Endodermal cell (in vitro differentiated cells): ENCODE measurements at regions not wholly inside any gene's neighbourhood (a gene's known extent, or its start where the extent isn't known, plus 50 kb on each side); places are given as distances from the start of the nearest gene placed in this dataset.

Experiments
- DNase-seq: peaks from one replicate; pipeline ENCODE4 v3.0.0-alpha.2; 2017
- H3K27ac ChIP-seq: 2 replicates; pipeline ENCODE4 v1.5.1; 2013; ENCODE audit warnings: mild to moderate bottlenecking, low read depth, low read length, moderate library complexity
- H3K27me3 ChIP-seq: 2 replicates; pipeline ENCODE4 v1.6.1; 2013; ENCODE audit warnings: mild to moderate bottlenecking, low read length, moderate library complexity; ENCODE audit not compliant: insufficient read depth, control insufficient read depth, poor library complexity, severe bottlenecking
- H3K36me3 ChIP-seq: 2 replicates; pipeline ENCODE4 v1.7.0; 2013; ENCODE audit warnings: mild to moderate bottlenecking, low read length, moderate library complexity; ENCODE audit not compliant: control insufficient read depth, insufficient read depth
- H3K4me1 ChIP-seq: one replicate; pipeline ENCODE4 v1.7.0; 2013; ENCODE audit warnings: low read length; ENCODE audit not compliant: control insufficient read depth, insufficient read depth
- H3K4me3 ChIP-seq: 2 replicates; pipeline ENCODE4 v1.5.1; 2013; ENCODE audit warnings: mild to moderate bottlenecking, low read length, moderate library complexity
- H3K9ac ChIP-seq: 2 replicates; pipeline ENCODE4 v1.6.1; 2013; ENCODE audit warnings: mild to moderate bottlenecking, low read length, moderate library complexity; ENCODE audit not compliant: poor library complexity, severe bottlenecking; ENCODE audit errors: extremely low read depth
- H3K9me3 ChIP-seq: 2 replicates; pipeline ENCODE4 v1.6.1; 2013; ENCODE audit warnings: mild to moderate bottlenecking, low read length, moderate library complexity; ENCODE audit not compliant: control insufficient read depth
- H3K27ac Mint-ChIP-seq: 2 replicates; pipeline ENCODE4 v1.8.0; 2020; ENCODE audit warnings: mixed read lengths
- H3K27me3 Mint-ChIP-seq: 2 replicates; pipeline ENCODE4 v1.8.0; 2021; ENCODE audit warnings: mild to moderate bottlenecking, mixed read lengths; ENCODE audit not compliant: insufficient read depth
- H3K36me3 Mint-ChIP-seq: 2 replicates; pipeline ENCODE4 v1.8.0; 2020; ENCODE audit warnings: low read depth, mixed read lengths
- H3K4me1 Mint-ChIP-seq: 2 replicates; pipeline ENCODE4 v1.8.0; 2020; ENCODE audit warnings: mixed read lengths
- H3K4me3 Mint-ChIP-seq: 2 replicates; pipeline ENCODE4 v1.8.0; 2020; ENCODE audit warnings: mild to moderate bottlenecking, moderate library complexity, mixed read lengths
- H3K9me3 Mint-ChIP-seq: 2 replicates; pipeline ENCODE4 v1.8.0; 2020; ENCODE audit warnings: mild to moderate bottlenecking, mixed read lengths
- WGBS, 2 experiments: methylation state at CpG; one replicate each; pipeline versions ENCODE4 v1.1.5 to v1.1.7; 2013; ENCODE audit warnings: missing lambda C conversion rate in 2 of 2, mixed read lengths in 1 of 2; ENCODE audit not compliant: insufficient coverage in 1 of 2, insufficient read length in 1 of 2; 5-methylcytosine and 5-hydroxymethylcytosine counted together
- TF ChIP-seq, protein P1 (sequence below): fragments of 200-600 bp; sonication (generic); conservative IDR thresholded peaks from 2 replicates; pipeline ENCODE4 v1.5.0; 2021; ENCODE audit warnings: antibody characterized with exemption, mild to moderate bottlenecking

DNA sequence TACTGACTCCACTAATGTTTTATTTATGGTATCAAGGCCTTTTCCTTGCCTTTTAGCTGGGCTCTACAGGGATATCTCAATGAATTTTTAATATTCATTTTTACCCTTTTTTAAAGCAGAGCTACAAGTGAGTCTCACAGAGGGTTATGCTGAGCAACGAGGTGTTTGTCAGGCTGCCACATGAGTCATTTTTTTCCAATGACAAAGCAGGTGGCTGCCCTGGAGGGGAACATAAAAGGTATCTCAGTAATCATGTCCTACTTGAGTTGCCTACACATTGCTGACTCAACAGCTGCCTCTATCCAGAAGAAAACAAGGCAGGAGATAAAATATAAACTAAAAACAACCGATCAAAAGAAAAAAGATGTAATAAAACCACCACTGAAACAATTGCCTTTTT is 1004.9 kb upstream of the POT1 start:
- no peak for DNase-seq
- Mint-ChIP-seq H3K27me3 (no peaks in the 10 kb centered on the region), H3K4me3 (no peak overlapping the region), H3K9me3 (peaks cover 20% of the 10 kb centered on the region), H3K27ac (no peak overlapping the region), H3K36me3 (peaks cover 41% of the 10 kb centered on the region), H3K4me1 (peaks cover 4% of the 10 kb centered on the region)
- Histone ChIP-seq H3K9ac (no peak overlapping the region), H3K36me3 (peaks cover 3% of the 10 kb centered on the region), H3K27ac (no peak overlapping the region), H3K4me1 (no peaks in the 10 kb centered on the region), H3K9me3 (peaks cover 27% of the 10 kb centered on the region), H3K4me3 (no peak overlapping the region), H3K27me3 (no peaks in the 10 kb centered on the region)
- TF ChIP-seq, protein P1, sequence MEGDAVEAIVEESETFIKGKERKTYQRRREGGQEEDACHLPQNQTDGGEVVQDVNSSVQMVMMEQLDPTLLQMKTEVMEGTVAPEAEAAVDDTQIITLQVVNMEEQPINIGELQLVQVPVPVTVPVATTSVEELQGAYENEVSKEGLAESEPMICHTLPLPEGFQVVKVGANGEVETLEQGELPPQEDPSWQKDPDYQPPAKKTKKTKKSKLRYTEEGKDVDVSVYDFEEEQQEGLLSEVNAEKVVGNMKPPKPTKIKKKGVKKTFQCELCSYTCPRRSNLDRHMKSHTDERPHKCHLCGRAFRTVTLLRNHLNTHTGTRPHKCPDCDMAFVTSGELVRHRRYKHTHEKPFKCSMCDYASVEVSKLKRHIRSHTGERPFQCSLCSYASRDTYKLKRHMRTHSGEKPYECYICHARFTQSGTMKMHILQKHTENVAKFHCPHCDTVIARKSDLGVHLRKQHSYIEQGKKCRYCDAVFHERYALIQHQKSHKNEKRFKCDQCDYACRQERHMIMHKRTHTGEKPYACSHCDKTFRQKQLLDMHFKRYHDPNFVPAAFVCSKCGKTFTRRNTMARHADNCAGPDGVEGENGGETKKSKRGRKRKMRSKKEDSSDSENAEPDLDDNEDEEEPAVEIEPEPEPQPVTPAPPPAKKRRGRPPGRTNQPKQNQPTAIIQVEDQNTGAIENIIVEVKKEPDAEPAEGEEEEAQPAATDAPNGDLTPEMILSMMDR = no peak
- 88 to 100% methylated on average over 1 to 2 of the region's 2 CpGs for WGBS, 2 experiments

DNA sequence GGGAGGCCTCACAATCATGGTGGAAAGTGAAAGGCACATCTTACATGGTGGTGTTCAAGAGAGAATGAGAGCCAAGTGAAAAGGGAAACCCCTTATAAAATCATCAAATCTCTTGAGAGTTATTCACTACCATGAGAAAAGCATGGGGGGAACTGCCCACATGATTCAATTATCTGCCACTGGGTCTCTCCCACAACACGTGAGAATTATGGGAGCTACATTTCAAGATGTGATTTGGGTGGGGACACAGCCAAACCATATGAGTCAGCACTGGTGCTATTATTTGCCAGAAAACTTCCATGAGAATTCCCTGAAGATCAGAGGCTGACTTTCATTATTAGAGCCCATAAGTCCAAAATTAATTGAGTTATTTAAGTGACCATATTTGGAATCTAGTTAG is 1001.2 kb upstream of the POT1 start:
- 71 to 98% methylated on average over 1 of the region's 1 CpG for WGBS, 2 experiments
- TF ChIP-seq, protein P1 = no peak
- peaks cover 8% of the 10 kb centered on the region for H3K9me3 Mint-ChIP-seq
- no peaks in the 10 kb centered on the region for H3K27me3 ChIP-seq
- H3K27ac Mint-ChIP-seq = no peak overlapping the region
- peaks cover 3% of the 10 kb centered on the region for H3K36me3 ChIP-seq
- H3K36me3 Mint-ChIP-seq = peaks cover 26% of the 10 kb centered on the region
- peaks cover 12% of the 10 kb centered on the region for H3K4me1 ChIP-seq
- DNase-seq = no peak
- peaks cover 27% of the 10 kb centered on the region for H3K4me1 Mint-ChIP-seq
- no peak overlapping the region for H3K4me3 Mint-ChIP-seq
- no peak overlapping the region for H3K27ac ChIP-seq
- H3K4me3 ChIP-seq = no peak overlapping the region
- H3K9me3 ChIP-seq = peaks cover 22% of the 10 kb centered on the region
- H3K27me3 Mint-ChIP-seq = no peaks in the 10 kb centered on the region
- H3K9ac ChIP-seq = no peak overlapping the region

DNA sequence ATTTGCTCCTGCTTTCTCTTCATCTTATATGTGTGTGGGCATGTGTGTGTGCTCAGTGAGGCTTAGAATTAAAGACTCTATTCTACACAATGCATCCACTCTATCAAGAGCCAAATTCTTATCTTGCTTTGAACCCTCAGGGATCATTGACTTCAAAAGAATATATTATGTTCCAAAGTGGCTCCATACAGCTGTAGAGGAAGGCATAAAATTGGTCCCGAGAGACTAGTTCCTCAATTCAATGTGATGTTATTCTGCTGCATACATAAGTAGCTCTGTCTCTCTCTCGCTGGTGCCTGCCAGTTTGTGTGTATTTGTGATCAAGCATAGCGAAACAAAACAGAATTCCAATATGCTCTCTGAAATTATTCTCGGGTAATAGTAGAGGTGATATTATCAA is 997.9 kb upstream of the POT1 start:
- H3K36me3 Mint-ChIP-seq = peaks cover 12% of the 10 kb centered on the region
- no peaks in the 10 kb centered on the region for H3K27me3 Mint-ChIP-seq
- H3K27me3 ChIP-seq = no peaks in the 10 kb centered on the region
- H3K4me3 Mint-ChIP-seq = no peak overlapping the region
- H3K36me3 ChIP-seq = peaks cover 3% of the 10 kb centered on the region
- TF ChIP-seq, protein P1 = no peak
- H3K27ac ChIP-seq = no peak overlapping the region
- 50 to 57% methylated on average over 1 to 3 of the region's 4 CpGs for WGBS, 2 experiments
- DNase-seq = no peak
- H3K27ac Mint-ChIP-seq = no peak overlapping the region
- no peak overlapping the region for H3K9ac ChIP-seq
- peaks cover 15% of the 10 kb centered on the region for H3K9me3 ChIP-seq
- peaks cover 41% of the 10 kb centered on the region for H3K4me1 Mint-ChIP-seq
- peaks cover 12% of the 10 kb centered on the region for H3K4me1 ChIP-seq
- H3K9me3 Mint-ChIP-seq = peaks cover 5% of the 10 kb centered on the region
- peak overlapping the region; percentile 82 for H3K4me3 ChIP-seq
